Brain microvascular endothelial cell (primary cell): ENCODE measurements at regions not wholly inside any gene's neighbourhood (a gene's known extent, or its start where the extent isn't known, plus 50 kb on each side); places are given as distances from the start of the nearest gene placed in this dataset.

Experiments used
- DNase-seq: peaks from one replicate; pipeline ENCODE4 v3.0.0-alpha.2; 2020
- H3K27ac ChIP-seq: fragments of 250-450 bp; sonication (Bioruptor Pico); 2 replicates; pipeline ENCODE4 v1.5.1; 2020; ENCODE audit warnings: mild to moderate bottlenecking, moderate library complexity
- H3K27me3 ChIP-seq: fragments of 250-450 bp; sonication (Bioruptor Pico); replicated peaks from 2 replicates; pipeline ENCODE4 v1.5.1; 2020; ENCODE audit warnings: mild to moderate bottlenecking
- H3K36me3 ChIP-seq: fragments of 250-450 bp; sonication (Bioruptor Pico); replicated peaks from 2 replicates; pipeline ENCODE4 v1.5.1; 2020; ENCODE audit warnings: mild to moderate bottlenecking
- H3K4me3 ChIP-seq: 2 replicates; pipeline ENCODE4 v1.5.1; 2011; ENCODE audit warnings: low read depth, mild to moderate bottlenecking, control low read depth, low read length, moderate library complexity
- in situ Hi-C: cut with HindIII; loops from 2 replicates; pipeline ENCODE4 v1.10.0; 2017; ENCODE audit warnings: low sequenced_read_pairs, low pct_ligation_motif_present
- TF ChIP-seq, protein P1 (sequence below): IDR thresholded peaks from 2 replicates; pipeline ENCODE4 v1.5.1; 2011; ENCODE audit warnings: low read depth, mild to moderate bottlenecking, moderate library complexity, low read length, control low read depth, inconsistent platforms; ENCODE audit errors: missing control alignments

GRCh38 chr2:19201911-19202462 is 156.4 kb downstream of the OSR1 start:
- no peak overlapping the region for H3K4me3 ChIP-seq
- DNase-seq: no peak
- in situ Hi-C loops: no loop called here
- TF ChIP-seq, protein P1, sequence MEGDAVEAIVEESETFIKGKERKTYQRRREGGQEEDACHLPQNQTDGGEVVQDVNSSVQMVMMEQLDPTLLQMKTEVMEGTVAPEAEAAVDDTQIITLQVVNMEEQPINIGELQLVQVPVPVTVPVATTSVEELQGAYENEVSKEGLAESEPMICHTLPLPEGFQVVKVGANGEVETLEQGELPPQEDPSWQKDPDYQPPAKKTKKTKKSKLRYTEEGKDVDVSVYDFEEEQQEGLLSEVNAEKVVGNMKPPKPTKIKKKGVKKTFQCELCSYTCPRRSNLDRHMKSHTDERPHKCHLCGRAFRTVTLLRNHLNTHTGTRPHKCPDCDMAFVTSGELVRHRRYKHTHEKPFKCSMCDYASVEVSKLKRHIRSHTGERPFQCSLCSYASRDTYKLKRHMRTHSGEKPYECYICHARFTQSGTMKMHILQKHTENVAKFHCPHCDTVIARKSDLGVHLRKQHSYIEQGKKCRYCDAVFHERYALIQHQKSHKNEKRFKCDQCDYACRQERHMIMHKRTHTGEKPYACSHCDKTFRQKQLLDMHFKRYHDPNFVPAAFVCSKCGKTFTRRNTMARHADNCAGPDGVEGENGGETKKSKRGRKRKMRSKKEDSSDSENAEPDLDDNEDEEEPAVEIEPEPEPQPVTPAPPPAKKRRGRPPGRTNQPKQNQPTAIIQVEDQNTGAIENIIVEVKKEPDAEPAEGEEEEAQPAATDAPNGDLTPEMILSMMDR: no peak
- no peaks in the 10 kb centered on the region for H3K27me3 ChIP-seq
- no peak overlapping the region for H3K27ac ChIP-seq
- H3K36me3 ChIP-seq: no peaks in the 10 kb centered on the region

DNA sequence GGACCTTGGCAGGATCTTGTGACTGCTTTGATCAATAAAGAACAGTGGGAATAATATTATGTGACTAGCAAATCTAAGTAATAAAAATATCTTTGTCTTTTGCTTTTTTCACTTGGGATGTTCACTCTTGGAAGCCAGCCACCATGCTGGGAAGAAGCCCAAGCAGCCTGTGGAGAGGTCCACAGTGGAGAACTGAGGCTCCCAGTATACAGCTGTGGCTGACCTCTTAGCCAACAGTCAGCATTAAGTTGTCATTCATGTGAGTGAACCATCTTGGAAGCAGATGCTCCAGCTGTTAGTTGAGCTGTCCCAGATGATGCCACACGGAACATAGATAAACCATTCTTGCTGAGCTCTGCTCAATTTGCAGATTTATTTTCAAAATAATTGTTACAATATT is 160.0 kb downstream of the OSR1 start:
- H3K27me3 ChIP-seq: no peaks in the 10 kb centered on the region
- no peak overlapping the region for H3K4me3 ChIP-seq
- no peak overlapping the region for H3K27ac ChIP-seq
- TF ChIP-seq, protein P1: no peak
- no peaks in the 10 kb centered on the region for H3K36me3 ChIP-seq
- in situ Hi-C loops: no loop called here
- no peak for DNase-seq

GRCh38 chr2:19195661-19196060 is 162.8 kb downstream of the OSR1 start:
- TF ChIP-seq, protein P1: peak; percentile 2
- in situ Hi-C loops: no loop called here
- DNase-seq: peak; percentile 58
- Histone ChIP-seq H3K27me3 (no peaks in the 10 kb centered on the region), H3K36me3 (no peaks in the 10 kb centered on the region), H3K27ac (no peak overlapping the region), H3K4me3 (no peak overlapping the region)

DNA sequence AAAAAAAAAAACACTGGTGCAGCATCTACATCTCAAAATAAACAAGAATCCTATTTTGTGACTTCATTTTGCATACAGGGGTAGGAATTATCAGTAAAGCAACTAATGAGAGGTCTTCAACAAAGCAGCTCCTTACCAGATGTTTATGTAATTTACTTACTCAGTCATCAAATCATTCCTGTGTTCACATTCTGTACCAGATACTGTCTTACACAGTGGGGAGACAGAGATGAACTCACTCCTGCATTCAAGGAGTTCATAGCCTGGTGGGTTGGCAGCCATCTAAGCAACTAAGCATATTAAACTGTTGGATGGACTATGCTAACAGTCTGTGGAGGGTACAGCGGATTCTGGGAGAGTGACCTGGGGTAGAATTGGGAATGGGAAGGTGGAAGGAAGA is 169.0 kb downstream of the OSR1 start:
- H3K27ac ChIP-seq: no peak overlapping the region
- TF ChIP-seq, protein P1: no peak
- no peak for DNase-seq
- H3K36me3 ChIP-seq: no peaks in the 10 kb centered on the region
- in situ Hi-C loops: no loop called here
- H3K27me3 ChIP-seq: no peaks in the 10 kb centered on the region
- no peak overlapping the region for H3K4me3 ChIP-seq

GRCh38 chr2:19187323-19188020 is 171.0 kb downstream of the OSR1 start:
- Histone ChIP-seq H3K4me3 (no peak overlapping the region), H3K27ac (no peak overlapping the region), H3K27me3 (no peaks in the 10 kb centered on the region), H3K36me3 (no peaks in the 10 kb centered on the region)
- in situ Hi-C loops: no loop called here
- peak; percentile 39 for DNase-seq
- TF ChIP-seq, protein P1: no peak

- in situ Hi-C loops: no loop called here
- Histone ChIP-seq H3K4me3 (no peak overlapping the region), H3K36me3 (no peaks in the 10 kb centered on the region), H3K27ac (no peak overlapping the region), H3K27me3 (no peaks in the 10 kb centered on the region)
- peak; percentile 25 for DNase-seq
- TF ChIP-seq, protein P1: no peak
Observed at GRCh38 chr2:19185086-19185485, 173.3 kb downstream of the OSR1 start.
